Cardiac fibroblast (primary cell): ENCODE measurements at regions not wholly inside any gene's neighbourhood (a gene's known extent, or its start where the extent isn't known, plus 50 kb on each side); places are given as distances from the start of the nearest gene placed in this dataset.

Source experiments
- DNase-seq, 2 donors: peaks; one replicate each; pipeline versions ENCODE4 v3.0.0 to v3.0.0-alpha.2; 2010; ENCODE audit warnings: low read depth in 2 of 2
- H3K4me3 ChIP-seq, 2 donors: replicated peaks in 1 of 2; 1 replicate in 1 of 2; 2 replicates in 1 of 2; pipeline ENCODE4 v1.5.1; 2011; ENCODE audit warnings: low read depth in 2 of 2, low read length in 2 of 2, mild to moderate bottlenecking in 2 of 2, moderate library complexity in 1 of 2
- TF ChIP-seq, protein P1 (sequence below): IDR thresholded peaks from one replicate; pipeline ENCODE4 v1.5.1; 2011; ENCODE audit warnings: low read depth, mild to moderate bottlenecking, low read length, inconsistent platforms

DNA sequence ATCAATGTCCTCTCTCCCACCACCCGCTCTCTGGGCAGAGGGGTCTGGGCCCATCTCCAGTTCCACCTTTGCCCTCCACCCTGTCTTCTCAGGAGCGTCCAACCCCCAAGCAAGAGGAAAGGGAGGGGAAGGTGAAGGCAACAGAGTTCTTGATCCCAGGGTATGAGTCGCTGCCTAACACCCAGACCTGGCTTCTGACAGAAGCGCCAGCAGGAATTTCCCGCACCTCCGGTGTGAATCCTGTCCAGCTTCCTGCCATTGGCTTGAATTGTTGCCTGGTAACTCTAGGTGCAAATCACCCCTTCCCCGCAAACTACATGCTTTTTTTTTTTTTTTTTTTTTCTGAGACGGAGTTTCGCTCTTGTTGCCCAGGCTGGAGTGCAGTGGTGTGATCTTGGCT lies 84.2 kb upstream of the IER5L start:
- TF ChIP-seq, protein P1, sequence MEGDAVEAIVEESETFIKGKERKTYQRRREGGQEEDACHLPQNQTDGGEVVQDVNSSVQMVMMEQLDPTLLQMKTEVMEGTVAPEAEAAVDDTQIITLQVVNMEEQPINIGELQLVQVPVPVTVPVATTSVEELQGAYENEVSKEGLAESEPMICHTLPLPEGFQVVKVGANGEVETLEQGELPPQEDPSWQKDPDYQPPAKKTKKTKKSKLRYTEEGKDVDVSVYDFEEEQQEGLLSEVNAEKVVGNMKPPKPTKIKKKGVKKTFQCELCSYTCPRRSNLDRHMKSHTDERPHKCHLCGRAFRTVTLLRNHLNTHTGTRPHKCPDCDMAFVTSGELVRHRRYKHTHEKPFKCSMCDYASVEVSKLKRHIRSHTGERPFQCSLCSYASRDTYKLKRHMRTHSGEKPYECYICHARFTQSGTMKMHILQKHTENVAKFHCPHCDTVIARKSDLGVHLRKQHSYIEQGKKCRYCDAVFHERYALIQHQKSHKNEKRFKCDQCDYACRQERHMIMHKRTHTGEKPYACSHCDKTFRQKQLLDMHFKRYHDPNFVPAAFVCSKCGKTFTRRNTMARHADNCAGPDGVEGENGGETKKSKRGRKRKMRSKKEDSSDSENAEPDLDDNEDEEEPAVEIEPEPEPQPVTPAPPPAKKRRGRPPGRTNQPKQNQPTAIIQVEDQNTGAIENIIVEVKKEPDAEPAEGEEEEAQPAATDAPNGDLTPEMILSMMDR = no peak
- no peak for DNase-seq

DNA sequence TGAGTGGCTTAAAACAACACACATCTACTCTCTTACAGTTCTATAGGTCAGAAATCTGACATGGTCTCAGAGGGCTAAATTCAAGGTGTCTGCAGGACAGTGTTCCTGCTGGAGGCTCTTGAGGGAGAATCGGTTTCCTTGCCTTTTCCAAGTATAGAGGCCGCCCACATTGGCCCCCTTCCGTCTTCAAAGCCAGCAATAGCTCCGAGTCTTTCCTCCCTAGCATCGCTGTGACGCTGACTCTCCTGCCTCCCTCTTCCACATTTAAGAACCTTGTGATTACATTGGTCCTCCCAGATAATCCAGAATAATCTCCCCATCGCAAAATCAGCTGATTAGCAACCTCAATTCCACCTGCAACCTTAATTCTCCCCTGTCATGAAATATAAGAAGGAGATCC lies 81.3 kb upstream of the IER5L start:
- no peak overlapping the region for H3K4me3 ChIP-seq
- TF ChIP-seq, protein P1 = no peak
- no peak for DNase-seq

More for the DNA sequence above, 84.2 kb upstream of the IER5L start:
- no peak overlapping the region for H3K4me3 ChIP-seq

DNA sequence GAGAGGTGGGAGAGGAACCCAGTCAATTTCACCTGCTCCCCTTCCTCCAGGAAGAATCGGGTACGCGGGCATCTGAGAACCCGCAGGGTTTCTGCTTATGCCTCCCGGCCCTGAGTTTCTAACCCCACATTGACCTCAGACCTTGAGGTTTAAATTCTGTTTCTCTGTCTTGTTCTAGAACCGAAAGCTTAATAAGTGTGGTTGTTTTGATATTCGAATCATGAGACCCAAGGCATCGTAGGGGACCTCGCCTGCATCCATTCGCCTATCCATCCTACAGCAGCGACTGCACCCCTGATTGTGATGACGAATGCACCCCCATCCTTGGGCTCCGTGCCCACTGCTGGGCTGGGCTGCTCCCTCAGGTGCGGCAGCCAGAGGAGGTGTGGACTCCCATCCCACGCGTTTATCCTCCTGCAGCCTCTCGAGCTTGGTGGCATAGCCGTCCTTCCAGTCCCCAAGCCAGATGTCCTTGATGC lies 80.8 kb upstream of the IER5L start:
- H3K4me3 ChIP-seq = peak overlapping the region; percentile 11 to 35
- TF ChIP-seq, protein P1 = no peak
- DNase-seq = no peak

DNA sequence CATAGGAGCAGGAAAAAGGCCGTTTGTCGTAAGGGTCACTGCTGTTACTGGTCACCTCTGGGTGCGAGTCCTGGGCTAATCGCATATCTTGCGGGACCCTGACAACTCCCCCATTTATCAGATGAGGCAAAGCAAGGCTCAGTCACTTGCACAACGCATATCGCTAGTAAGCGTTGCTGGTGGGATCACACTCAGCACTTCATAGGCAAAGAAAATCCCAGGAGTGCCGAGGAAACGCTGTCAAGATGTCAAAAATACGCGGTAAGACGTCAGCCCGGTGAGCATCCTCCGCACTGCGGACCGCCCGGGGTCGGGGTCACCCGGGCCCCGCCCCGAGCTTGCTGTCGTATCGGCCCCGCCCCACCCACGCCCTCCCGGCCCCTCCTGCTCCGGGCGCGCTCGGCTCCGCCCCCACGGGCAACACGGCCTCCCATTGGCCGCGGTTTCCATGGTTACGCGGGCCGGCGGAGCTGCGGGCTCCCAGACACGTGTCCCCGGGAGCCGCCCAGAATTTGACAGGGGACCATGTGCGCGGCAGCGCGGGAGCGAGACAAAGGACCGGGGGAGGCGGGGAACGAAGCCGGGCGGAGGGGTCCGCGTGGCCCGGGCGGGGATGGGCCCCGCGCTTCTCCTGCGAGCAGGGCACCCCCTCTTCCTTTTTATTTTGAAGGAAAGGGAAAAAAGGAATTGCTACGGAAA lies 80.2 kb upstream of the IER5L start:
- TF ChIP-seq, protein P1 = no peak
- H3K4me3 ChIP-seq = peak overlapping the region in 1 of 2 donors; percentile 35
- peak; percentile 88 to 95 for DNase-seq

DNA sequence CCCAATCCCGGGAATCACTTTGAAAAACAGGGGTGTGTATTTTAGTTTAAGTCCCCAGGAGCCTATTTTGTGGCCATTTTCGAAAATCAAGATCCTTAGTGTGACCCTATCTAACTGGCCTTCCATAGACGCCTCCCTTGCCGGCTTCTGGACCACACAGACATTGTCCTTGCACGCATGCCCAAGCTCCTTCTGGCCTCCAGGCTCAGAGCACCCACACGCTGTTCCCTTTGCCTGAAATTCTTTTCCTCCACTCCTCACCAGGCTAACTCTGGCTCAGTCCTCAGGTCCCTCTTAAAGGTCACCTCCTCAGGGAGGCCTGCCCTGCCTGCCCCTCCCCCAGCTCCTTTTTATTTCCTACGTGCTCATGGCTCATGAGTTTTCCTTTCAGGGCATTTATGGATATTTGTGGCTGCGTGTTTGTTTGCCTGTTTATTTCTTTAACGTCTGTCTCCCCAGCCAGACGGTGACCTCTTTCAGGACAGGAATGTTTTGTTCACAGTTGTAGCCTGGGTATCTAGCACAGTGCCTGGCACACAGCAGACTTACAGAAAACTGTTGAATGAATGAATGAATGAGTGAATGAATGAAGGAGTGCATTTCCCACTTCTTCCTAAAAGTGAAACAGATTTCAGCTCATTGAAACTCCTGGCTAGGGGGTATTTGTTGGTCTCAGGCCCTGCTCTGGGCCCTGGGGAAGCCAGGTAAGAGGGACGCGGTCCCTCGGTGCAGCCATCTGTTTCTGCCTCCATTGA lies 79.1 kb upstream of the IER5L start:
- TF ChIP-seq, protein P1 = no peak
- no peak overlapping the region for H3K4me3 ChIP-seq
- no peak for DNase-seq

DNA sequence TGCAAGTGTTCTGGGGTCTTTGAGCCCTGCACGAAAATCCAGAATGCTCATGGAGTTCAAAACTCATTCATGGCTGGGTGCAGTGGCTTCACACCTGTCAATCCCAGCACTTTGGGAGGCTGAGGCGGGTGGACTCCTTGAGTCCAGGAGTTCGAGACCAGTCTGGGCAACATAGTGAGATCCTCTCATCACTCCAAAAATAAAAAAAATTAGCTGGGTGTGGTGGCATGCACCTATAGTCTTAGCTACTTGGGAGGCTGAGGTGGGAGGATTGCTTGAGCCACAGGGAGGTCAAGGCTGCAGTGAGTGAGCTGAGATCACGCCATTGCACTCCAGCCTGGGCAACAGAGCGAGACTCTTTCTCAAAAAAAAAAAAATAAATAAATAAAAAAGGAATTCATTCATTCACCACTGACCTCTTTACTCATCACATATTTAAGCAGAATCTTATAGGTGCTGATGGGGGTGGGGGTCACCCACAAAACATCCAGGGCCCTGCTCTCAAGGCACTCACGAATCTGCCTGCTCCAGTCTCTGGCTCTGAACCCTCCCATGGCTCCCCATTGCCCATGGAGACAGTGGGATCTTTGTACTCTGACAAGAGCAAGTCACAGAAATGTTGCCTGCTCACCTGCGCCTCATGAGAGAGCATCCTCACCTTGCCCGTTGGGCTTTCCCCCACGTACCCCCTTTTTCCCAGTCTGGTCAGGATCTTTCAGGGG lies 76.7 kb upstream of the IER5L start:
- TF ChIP-seq, protein P1 = no peak
- DNase-seq = no peak
- H3K4me3 ChIP-seq = no peak overlapping the region
